ENCODE measurements at regions not wholly inside any gene's neighbourhood (a gene's known extent, or its start where the extent isn't known, plus 50 kb on each side); places are given as distances from the start of the nearest gene placed in this dataset.

DNA sequence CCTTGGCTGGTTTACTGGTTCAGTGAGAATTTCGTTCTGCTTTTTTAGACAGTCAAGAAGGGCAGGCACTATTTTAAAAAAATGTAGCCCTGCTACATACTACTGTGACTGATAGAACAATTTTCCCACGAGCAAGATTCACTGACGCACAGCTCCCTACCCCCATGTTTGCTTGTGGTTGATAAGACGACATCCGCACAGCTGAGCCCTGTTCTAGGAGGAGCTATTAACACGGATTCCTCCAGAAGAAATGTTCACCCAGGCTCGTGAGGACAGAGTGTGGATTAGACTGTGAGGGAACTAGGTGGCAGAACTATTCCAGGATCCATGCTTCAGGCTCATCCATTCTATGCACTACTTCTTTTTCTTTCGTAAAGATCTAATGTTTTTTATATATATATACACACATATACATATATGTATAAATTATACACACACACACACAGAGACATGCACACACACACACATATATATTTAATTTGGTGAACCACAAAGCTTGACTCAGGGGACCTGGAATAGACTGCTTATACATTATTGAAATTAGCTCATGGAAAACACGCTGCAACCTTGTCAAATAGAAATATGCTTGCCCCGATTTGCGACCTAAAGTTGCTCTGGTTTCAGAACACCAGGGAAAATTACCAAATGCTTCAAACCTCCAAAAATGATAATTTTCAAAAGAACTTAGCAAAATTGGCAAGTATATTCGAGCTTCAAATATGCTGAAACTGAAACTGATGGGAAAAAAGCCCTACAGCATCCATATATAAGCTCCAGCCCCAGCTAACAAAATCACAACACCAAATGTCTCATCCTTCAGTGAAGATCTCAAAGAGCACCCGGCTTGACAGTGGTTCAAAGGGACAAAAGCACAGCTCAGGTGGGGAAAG lies 370.4 kb downstream of the SOCS6 start:
- no peak overlapping the region for H3K27ac ChIP-seq
- no peak for DNase-seq (ENCODE audit: low read depth, low spot score)

DNA sequence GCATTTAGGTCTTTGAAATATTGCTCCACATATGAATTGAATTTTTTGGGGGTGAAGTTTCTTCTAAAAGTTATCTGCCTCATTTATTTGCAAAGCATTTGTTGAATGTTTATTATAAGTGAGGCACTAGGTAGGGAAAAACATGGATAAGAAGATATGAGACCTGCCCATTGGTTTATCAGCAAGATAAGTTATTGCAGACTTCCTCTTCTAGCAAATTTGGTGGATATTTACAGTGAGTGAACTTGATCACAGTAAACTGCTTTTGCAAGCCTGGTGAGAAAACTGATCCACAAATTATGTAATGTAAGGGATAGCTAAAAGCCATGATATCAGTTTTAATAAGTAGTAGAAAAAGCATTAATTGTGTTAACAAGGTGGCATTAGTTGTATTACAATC lies 364.8 kb downstream of the SOCS6 start:
- no peak overlapping the region for H3K27ac ChIP-seq
- DNase-seq (ENCODE audit: low read depth, low spot score), result no peak

- no peak overlapping the region for H3K27ac ChIP-seq
- DNase-seq (ENCODE audit: low read depth, low spot score), result no peak
Measured at GRCh38 chr18:70650878-70651277, 362.0 kb downstream of the SOCS6 start.

- no peak overlapping the region for H3K27ac ChIP-seq
- DNase-seq (ENCODE audit: low read depth, low spot score), result no peak
Measured at GRCh38 chr18:70649683-70650082, 360.8 kb downstream of the SOCS6 start.

- DNase-seq (ENCODE audit: low read depth, low spot score), result no peak
- H3K27ac ChIP-seq, result no peak overlapping the region
Measured at GRCh38 chr18:70645971-70646370, 357.1 kb downstream of the SOCS6 start.

- H3K27ac ChIP-seq, result no peak overlapping the region
- DNase-seq (ENCODE audit: low read depth, low spot score), result no peak
Measured at GRCh38 chr18:70643812-70644211, 355.0 kb downstream of the SOCS6 start.

- no peak overlapping the region for H3K27ac ChIP-seq
- DNase-seq (ENCODE audit: low read depth, low spot score), result no peak
Measured at GRCh38 chr18:70641156-70641775, 352.4 kb downstream of the SOCS6 start.

- H3K27ac ChIP-seq, result no peak overlapping the region
- DNase-seq (ENCODE audit: low read depth, low spot score), result no peak
Measured at GRCh38 chr18:70640336-70640887, 351.6 kb downstream of the SOCS6 start.

- H3K27ac ChIP-seq, result no peak overlapping the region
- DNase-seq (ENCODE audit: low read depth, low spot score), result no peak
Measured at GRCh38 chr18:70636991-70637390, 348.1 kb downstream of the SOCS6 start.

- no peak overlapping the region for H3K27ac ChIP-seq
Measured at GRCh38 chr18:70634576-70635147, 345.8 kb downstream of the SOCS6 start.

DNA sequence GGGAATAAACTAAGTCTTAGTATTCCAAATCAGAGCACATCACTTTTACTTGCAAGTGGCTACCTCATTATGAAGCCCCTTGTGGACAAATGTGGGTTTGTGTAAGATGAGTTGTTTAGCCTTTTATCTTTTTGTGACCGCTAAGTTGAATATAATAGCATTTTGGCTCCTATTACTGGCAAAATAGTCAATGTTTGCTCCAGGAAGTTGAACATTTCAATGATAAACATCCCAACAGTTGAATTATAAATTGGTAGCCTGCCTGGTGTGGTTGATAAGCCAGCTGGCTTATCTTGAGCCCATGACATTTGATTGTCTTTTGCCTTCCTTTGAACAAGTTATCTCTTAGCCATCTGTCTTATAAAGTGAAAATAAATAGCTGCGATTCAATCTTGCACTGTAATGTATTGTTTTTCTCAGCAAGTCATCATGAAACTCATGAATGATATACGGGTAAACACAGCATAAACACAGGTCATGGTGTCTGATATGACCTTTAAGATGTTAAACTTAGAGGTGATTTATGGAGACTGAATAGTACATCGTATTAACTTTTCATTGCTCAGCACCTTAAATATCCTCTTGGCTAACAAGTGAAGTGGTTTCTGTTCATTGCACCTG lies 338.4 kb downstream of the SOCS6 start:
- no peak for DNase-seq (ENCODE audit: low read depth, low spot score)
- H3K27ac ChIP-seq, result no peak overlapping the region

More at GRCh38 chr18:70634576-70635147, 345.8 kb downstream of the SOCS6 start:
- DNase-seq (ENCODE audit: low read depth, low spot score), result no peak

DNA sequence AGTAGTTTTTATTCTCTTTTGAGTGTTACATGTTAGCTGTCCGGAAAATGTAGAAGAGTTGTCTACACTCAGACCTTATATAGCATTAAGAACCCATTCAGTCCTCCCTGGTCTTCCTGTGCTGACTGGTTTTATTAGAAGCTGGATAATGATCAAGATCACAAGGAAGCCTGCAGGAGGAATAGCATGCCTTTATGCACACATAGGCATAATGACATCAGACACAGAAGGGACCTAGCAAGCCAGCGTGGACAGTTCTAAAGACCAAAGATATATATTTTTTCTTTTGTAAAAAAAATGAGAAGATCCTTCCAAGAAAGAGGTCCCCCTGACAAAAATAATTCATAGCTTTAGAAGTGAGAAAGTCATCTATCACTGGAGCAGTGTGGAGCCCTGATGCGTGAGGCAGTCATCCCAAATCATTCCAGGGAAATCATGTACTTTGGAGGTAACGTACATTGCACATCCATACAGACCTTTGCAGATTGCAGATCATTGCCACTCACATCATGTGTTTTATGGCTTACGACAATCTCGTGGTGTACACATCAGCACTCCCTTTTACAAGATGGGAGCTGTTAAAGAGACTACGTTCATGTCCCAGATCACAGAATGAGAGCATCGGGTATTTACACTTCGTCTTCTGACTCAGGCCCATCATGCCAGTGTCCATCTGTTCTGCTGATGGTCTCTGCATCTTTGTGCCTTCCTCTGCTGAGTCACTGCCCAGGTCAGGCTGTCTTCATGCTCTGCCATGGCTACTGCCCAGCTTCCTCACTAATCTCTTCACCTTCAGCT lies 334.0 kb downstream of the SOCS6 start:
- no peak overlapping the region for H3K27ac ChIP-seq
- no peak for DNase-seq (ENCODE audit: low read depth, low spot score)

DNA sequence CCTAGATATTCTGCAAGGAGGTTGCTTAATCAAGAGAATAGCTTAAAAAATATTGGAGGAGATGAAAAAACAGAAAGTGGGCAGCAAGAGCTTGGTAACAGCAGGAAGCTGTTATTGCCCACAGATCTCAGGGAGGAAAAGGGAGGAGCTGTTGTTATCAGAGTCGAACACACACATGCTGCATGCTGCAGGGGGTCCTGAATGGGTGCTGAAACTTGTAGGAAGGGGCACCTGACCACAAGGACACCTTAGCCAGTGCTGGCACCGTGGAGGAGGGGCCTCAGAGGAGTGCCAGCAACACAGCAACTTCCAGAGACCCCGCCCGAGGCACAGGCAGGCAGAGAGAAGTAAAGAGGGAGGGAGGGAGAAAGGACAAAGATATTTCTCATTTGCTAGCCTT lies 332.9 kb downstream of the SOCS6 start:
- no peak overlapping the region for H3K27ac ChIP-seq
- no peak for DNase-seq (ENCODE audit: low read depth, low spot score)

GRCh38 chr18:70620837-70621612 lies 332.2 kb downstream of the SOCS6 start:
- no peak overlapping the region for H3K27ac ChIP-seq
- DNase-seq (ENCODE audit: low read depth, low spot score), result no peak

DNA sequence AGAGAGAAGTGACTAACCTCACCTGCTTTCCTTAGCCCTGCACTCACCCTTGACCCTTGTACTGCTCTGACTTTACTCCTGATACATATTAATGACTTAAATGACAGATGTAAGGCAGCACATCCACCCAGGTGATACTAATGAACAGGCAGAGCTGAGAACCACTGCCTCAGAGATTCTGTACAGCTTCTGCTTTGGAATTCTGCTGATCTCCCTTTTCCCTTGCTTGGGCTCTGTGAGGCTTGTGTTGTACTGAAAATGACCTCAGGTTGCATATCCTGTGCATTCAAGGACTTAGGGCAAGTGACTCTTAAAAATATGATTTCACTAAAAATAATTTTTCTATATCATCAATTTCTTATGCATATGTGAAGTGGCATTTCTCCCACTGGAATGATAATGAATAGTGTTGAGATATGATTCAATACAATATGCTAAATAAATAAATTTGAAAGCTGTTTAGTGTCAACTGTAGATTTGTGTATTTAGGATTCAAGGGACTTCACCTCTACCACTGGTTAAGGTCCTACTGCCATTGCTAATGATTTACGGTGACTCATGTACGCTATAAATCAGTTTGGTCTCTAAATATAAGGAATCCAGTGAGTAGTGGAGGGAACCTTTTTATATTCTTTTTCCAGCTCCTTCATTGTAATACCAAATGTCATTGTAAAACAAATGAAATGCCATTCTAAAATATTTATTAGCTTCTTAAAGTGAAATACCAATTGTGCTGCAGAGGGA lies 328.3 kb downstream of the SOCS6 start:
- no peak for DNase-seq (ENCODE audit: low read depth, low spot score)
- no peak overlapping the region for H3K27ac ChIP-seq

DNA sequence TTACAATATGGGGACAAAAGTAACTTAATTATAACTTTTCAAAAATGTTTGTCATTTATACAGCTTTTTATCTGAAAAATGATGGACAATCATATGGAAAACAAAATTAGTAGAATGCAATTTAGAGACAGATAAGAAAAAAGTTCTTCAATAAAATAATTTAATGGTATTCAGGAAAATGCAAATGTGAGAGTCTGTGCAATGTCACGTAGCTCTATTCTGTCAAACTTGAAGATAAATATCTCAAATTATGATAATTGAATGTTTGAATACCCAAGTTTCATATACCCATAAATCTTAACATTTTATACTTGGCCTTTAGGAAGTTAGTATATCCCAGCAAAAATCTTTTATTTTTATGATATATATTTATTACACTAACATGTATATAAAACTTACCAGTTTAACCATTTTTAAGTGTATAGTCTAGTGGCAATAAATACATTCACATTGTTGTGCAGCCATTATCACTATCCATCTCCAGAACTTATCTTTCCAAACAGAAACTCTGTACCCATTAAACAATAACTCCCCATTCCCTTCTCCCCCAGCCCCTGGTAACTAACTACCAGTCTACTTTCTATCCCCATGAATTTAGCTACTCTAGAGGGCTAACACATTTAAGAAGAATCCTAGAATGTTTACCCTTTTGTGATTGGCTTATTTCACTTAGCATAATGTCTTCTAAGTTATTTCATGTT lies 311.5 kb downstream of the SOCS6 start:
- H3K27ac ChIP-seq, result no peak overlapping the region

DNA sequence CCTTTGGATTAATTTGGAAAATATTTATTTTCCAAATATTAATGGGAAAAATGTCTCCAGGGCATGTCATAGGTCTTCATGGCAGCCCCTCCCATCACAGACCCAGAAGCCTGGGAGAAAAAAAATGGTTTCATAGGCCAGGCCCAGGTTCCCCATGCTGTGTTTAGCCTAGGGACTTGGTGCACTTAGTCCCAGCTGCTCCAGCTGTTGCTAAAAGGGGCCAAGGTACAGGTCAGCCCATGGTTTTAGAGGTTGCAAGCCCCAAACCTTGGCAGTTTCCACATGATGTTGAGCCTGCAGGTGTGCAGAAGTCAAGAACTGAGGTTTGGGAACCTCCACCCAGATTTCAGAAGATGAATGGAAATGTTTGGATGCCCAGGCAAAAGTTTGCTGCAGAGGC lies 309.6 kb downstream of the SOCS6 start:
- no peak overlapping the region for H3K27ac ChIP-seq
- no peak for DNase-seq (ENCODE audit: low read depth, low spot score)

More for the DNA sequence above, 311.5 kb downstream of the SOCS6 start:
- DNase-seq (ENCODE audit: low read depth, low spot score), result no peak

DNA sequence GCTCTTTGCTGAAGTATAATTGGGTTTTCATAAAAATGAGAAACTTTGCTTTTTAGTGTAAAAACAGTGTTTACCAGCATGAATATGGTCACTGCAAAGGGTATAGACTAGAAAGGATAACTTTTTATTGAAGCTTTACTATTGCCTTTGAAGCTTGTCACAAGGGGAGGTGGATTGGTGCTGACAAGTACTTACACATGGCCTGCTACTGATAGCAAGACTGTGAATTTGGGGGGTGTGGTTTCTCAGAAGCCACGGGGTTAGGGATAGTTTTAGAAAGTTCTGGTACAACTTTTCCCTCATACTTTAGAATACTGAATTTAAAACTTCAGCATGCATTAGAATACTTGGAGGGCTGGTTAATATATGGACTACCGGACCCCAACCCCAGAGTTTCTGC lies 294.1 kb downstream of the SOCS6 start:
- DNase-seq (ENCODE audit: low read depth, low spot score), result no peak
- no peak overlapping the region for H3K27ac ChIP-seq

Data from epithelial cell of prostate (primary cell).